ENCODE measurements at regions not wholly inside any gene's neighbourhood (a gene's known extent, or its start where the extent isn't known, plus 50 kb on each side); places are given as distances from the start of the nearest gene placed in this dataset.

GRCh38 chr9:108239696-108240321, 616.0 kb downstream of the ACTL7B start:
- no CpG with 5 or more reads among the region's 2 CpGs for WGBS (ENCODE audit: insufficient coverage)
- H3K27ac Mint-ChIP-seq = no peak overlapping the region
- CTCF ChIA-PET = no interaction called here

GRCh38 chr9:108235609-108236008, 620.2 kb downstream of the ACTL7B start:
- CTCF ChIA-PET = no interaction called here
- no peak overlapping the region for H3K27ac ChIP-seq (ENCODE audit: low read length in 2 of 2)
- H3K4me3 Mint-ChIP-seq = no peak overlapping the region

More at GRCh38 chr9:108239696-108240321, 616.0 kb downstream of the ACTL7B start:
- Mint-ChIP-seq H3K27me3 (no peaks in the 10 kb centered on the region), H3K4me1 (no peaks in the 10 kb centered on the region), H3K9me3 (ENCODE audit: insufficient read depth) (peaks cover 3% of the 10 kb centered on the region), H3K4me3 (no peak overlapping the region)
- H3K9ac ChIP-seq (ENCODE audit: low read length) = no peak overlapping the region
- POLR2A ChIA-PET = no interaction called here
- H3K27ac ChIP-seq (ENCODE audit: low read length in 2 of 2) = no peak overlapping the region
- no peak overlapping the region for H3K4me3 ChIP-seq (ENCODE audit: control extremely low read depth in 1 of 5, extremely low read depth in 1 of 5, insufficient read depth in 1 of 5, low read depth in 2 of 5, low read length in 4 of 5)
- H3K27me3 ChIP-seq (replicated peaks in 1 of 4; ENCODE audit: control extremely low read depth in 1 of 4, control insufficient read depth in 3 of 4, insufficient read depth in 4 of 4, low read length in 3 of 4) = no peaks in the 10 kb centered on the region
- H4K20me1 ChIP-seq (ENCODE audit: control insufficient read depth, insufficient read depth, low read length, poor library complexity, severe bottlenecking) = no peaks in the 10 kb centered on the region
- no peaks in the 10 kb centered on the region for H3K4me1 ChIP-seq (ENCODE audit: control insufficient read depth in 2 of 2, insufficient read depth in 2 of 2, low read length in 2 of 2)
- intact Hi-C loops (cut with micrococcal nuclease) = no loop called here
- no peak for ATAC-seq (ENCODE audit: low read depth)
- no peaks in the 10 kb centered on the region for H3K36me3 ChIP-seq (replicated peaks in 1 of 2; ENCODE audit: control extremely low read depth in 1 of 2, control insufficient read depth in 1 of 2, extremely low read depth in 1 of 2, insufficient read depth in 2 of 2, low read length in 1 of 2)
- no peak for DNase-seq
- no peak overlapping the region for H2AFZ ChIP-seq (ENCODE audit: insufficient read depth, low read depth, low read length, poor library complexity, severe bottlenecking)
- H3K9me3 ChIP-seq (ENCODE audit: control extremely low read depth in 1 of 3, control insufficient read depth in 2 of 3, insufficient read depth in 1 of 3, low read length in 2 of 3) = no peaks in the 10 kb centered on the region
- TF ChIP-seq CTCF (IDR thresholded peaks at IDR 0.05) = no peak
- TF ChIP-seq EZH2 (IDR thresholded peaks at IDR 0.05; ENCODE audit: borderline replicate concordance, insufficient read depth, low read depth, low read length, poor library complexity, severe bottlenecking) = no peak
- H3K79me2 ChIP-seq (ENCODE audit: control insufficient read depth, insufficient read depth, low read length) = no peaks in the 10 kb centered on the region
- no peak overlapping the region for H3K4me2 ChIP-seq (replicated peaks; ENCODE audit: low read depth, low read length, poor library complexity, severe bottlenecking)

More at GRCh38 chr9:108235609-108236008, 620.2 kb downstream of the ACTL7B start:
- TF ChIP-seq EZH2 (IDR thresholded peaks at IDR 0.05; ENCODE audit: borderline replicate concordance, insufficient read depth, low read depth, low read length, poor library complexity, severe bottlenecking) (no peak), CTCF (IDR thresholded peaks at IDR 0.05) (no peak)
- Histone ChIP-seq H3K9ac (ENCODE audit: low read length) (no peak overlapping the region), H3K9me3 (ENCODE audit: control extremely low read depth in 1 of 3, control insufficient read depth in 2 of 3, insufficient read depth in 1 of 3, low read length in 2 of 3) (no peaks in the 10 kb centered on the region), H3K36me3 (replicated peaks in 1 of 2; ENCODE audit: control extremely low read depth in 1 of 2, control insufficient read depth in 1 of 2, extremely low read depth in 1 of 2, insufficient read depth in 2 of 2, low read length in 1 of 2) (no peaks in the 10 kb centered on the region), H3K4me2 (replicated peaks; ENCODE audit: low read depth, low read length, poor library complexity, severe bottlenecking) (no peak overlapping the region), H3K79me2 (ENCODE audit: control insufficient read depth, insufficient read depth, low read length) (no peaks in the 10 kb centered on the region), H2AFZ (ENCODE audit: insufficient read depth, low read depth, low read length, poor library complexity, severe bottlenecking) (no peak overlapping the region), H3K27me3 (replicated peaks in 1 of 4; ENCODE audit: control extremely low read depth in 1 of 4, control insufficient read depth in 3 of 4, insufficient read depth in 4 of 4, low read length in 3 of 4) (no peaks in the 10 kb centered on the region), H4K20me1 (ENCODE audit: control insufficient read depth, insufficient read depth, low read length, poor library complexity, severe bottlenecking) (no peaks in the 10 kb centered on the region), H3K4me3 (ENCODE audit: control extremely low read depth in 1 of 5, extremely low read depth in 1 of 5, insufficient read depth in 1 of 5, low read depth in 2 of 5, low read length in 4 of 5) (no peak overlapping the region), H3K4me1 (ENCODE audit: control insufficient read depth in 2 of 2, insufficient read depth in 2 of 2, low read length in 2 of 2) (no peaks in the 10 kb centered on the region)
- intact Hi-C loops (cut with micrococcal nuclease) = no loop called here
- Mint-ChIP-seq H3K4me1 (no peaks in the 10 kb centered on the region), H3K27me3 (no peaks in the 10 kb centered on the region), H3K9me3 (ENCODE audit: insufficient read depth) (peaks cover 6% of the 10 kb centered on the region), H3K27ac (no peak overlapping the region)
- DNase-seq = no peak
- no peak for ATAC-seq (ENCODE audit: low read depth)
- WGBS (ENCODE audit: insufficient coverage) = 100% methylated on average over 2 of the region's 3 CpGs
- POLR2A ChIA-PET = no interaction called here

Data from B cell (primary cell).